Skin of body (tissue), 1 donor: ENCODE measurements at regions not wholly inside any gene's neighbourhood (a gene's known extent, or its start where the extent isn't known, plus 50 kb on each side); places are given as distances from the start of the nearest gene placed in this dataset.

Source experiments
- DNase-seq: peaks from one replicate; lab custom pipeline; 2025; lab: John Stamatoyannopoulos, UW

DNA sequence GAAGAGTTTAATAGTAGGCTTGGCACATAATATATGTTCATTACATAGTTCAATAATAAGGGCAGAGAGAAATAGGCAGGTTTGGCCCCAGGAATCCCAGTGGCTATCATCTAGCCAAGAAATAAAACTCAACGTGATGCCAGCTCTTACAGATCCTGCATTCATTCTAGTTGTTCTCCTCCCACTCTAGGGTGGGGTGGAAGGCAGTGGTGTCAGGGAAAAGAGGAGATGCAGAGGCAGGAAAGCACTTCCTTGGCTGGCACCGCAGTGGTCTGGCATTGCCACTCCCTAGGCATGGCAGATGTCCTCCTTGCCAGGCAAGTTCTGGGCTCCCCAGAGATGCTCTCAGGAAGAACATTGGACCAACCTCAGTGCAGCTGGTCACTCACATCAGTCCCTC lies 383.6 kb downstream of the GRIN2B start:
- DNase-seq = no peak

DNA sequence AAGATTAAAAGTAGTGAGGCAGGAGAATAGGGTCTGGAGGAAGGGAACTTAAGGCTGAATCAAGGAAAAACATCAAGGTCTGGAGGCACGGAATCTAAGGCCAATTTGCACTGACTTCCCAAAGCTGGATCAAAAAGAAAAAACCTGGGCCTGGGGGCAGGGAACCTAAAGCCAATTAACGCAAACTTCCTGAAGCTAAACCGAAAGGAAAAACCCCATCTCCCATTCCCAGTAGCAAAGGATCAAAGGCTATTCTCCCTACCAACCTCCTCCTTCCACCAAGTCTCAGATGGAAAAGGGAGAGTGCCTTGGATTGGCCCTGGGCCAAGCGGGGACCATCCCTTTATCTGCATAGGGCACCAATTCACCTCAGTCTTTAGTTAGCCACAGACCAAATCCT lies 384.2 kb downstream of the GRIN2B start:
- DNase-seq = no peak

DNA sequence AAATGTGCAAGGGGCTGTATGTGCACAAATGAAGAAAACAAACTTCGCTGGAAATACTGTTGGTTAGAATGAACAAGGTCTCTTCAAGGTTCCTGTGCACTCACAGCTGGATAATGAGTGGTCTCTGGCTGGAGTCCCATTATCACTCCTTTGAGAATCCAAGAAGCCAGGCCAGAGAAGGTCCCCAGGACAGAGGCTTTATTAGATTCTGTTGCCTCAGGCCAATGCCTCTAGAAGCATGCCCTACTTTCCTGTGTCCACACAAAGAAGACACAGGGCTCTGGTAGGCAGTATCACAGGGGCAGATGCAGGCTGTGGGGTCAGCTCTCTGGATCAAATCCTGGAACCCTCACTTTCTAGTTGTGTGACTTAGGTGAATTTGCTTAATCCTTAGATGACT lies 384.7 kb downstream of the GRIN2B start:
- no peak for DNase-seq

DNA sequence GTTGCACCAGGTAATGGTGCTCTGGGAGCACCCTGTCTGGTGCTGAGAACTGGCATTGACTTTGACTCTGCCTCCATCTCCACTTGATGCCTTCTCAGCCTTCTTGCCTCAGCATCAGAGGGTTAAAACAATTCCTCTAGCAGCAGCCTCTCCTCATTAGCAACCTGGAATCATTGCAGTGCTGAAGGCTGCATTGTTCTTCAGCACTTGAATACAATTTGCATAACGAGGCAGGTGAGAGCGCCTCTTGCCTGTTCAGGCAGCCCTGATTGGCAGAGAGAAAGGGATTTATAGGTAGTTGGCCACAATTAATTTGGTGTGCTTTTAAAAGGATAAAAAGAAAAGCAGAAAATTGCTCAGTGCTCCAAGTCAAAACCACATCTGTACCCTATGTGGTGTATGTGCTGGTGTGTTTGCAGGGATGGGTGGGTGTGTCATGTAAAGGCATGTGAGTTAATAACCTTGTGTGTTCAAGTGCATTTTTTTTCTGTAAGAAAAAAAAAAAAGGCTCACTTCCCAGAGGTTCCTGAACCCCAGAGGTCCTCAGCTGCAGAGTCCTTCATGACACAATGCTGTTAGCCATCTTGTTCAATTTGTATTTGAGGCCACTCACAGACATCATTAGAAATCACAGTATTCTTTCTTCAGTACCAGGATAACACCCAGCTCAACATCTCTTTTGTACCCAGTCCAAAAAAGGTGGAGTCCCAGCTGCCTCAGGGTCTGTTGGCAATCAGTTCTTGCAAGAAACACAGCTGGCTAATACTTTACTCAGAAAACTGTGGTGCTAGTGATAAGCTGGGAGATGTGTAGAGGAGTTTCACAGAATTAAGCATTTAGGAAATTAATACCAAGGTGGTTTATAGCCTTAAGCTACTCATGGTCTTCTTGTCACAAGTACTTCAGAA lies 385.6 kb downstream of the GRIN2B start:
- DNase-seq = no peak

DNA sequence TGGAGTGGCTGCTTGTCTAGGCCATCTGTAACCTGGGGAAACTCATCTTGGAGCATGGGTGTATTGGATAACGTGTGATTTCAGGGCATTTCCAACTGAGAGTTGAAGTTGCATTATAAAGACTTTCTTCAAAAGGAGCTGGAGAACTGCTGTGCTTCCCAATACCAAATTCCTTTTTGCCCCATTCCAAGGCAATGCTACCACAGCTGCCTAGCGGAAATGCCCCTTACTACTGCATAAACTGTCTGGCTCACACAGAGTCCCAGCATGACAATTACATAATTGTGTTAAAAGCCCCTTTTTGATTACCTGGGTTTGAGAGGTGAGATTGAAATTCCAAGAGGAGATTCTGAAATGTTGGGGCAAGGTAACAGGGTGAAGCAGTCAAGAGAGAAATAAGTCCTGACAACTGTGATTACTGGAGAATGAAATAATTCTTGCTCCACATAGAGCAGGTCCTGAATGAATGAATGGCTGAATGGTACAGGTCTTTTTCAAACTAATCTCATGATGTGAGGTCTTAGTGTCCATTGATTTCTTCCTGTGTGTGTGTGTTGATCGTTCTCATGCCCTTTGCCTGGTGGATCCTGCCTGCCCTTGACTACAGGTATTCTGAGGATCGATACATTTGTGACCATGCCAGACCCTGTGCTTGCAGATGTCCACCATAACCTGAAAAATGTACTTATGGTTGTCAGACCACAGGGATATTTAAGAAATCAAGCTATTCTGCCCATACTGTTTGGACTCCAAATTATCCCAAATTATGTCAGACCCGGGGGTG lies 386.5 kb downstream of the GRIN2B start:
- DNase-seq = no peak

DNA sequence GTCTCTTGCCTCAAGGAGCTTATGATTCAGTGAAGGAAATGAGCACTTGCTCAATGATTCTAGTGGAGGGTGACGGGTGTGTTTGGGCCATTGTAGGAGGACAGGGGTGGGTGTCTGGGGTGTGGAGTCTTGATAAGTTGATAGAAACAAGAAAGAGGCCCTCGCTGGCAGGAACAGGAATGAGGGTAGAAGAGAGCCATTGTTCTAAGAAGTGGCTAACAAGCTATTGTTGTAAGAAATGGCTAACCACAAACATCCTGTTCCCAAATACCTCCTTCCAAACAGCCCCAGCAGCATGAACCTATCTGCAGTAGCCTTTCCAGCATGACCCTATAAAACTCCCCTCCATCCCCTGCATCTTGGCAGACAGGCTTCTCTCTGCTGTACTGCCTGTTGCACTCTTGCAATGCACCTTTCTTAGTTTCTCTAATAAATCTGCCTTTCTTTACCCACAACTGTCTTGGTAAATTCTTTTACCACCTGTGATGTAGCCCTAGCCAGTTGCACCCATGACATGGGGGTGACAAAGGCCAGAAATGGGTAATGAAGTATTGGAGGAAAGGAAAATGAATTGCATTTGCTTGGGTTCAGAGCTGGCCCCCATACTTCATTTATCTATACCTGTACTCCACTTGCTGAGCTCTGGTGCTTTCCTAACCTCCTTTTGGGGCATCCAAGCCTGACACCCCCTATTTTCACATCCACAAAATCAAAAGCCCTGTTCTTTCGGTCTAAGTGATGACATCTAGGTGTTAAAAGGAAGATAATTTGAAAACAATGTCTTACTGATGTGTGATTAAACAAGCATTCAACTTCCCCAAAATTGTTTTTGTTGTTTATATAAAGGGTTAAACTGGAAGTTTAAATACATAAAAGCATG lies 389.1 kb downstream of the GRIN2B start:
- DNase-seq = no peak

DNA sequence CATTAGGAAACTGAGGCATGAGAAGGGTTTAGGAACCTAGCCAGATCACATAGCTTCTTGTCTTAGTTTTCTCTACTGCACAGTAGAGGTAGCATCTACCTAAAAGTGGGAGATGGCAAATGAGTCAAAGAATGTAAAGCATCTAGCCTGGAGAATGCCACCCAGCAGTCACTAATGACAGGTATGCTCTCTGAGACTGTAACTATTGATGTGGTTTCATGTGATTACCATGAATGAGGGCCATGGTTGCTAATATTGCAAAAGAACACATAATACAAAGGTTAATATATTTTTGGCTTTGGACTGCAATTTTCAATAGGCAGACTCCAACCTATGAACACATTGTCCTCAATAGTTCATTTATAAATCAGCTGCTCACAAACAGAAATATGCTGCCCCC lies 389.9 kb downstream of the GRIN2B start:
- DNase-seq = no peak

DNA sequence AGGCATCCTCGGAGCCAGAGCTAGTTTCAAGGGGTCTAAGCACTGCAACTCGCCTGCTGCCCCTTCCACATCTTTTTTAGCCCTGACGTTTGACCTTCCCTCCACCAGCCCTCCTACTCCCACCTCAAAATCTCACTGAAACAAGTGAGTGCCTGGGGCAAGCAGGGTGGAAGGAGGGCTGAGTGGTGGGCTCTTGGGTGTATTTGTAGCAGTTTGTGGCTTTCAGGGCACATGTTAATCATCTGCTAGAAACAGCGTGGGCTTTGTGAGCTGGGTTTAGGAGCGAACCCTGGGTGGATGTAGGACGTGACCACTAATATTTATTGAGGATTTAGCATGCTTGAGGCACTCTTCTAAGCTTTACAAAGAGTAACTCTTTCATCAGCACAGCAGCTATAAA lies 390.3 kb downstream of the GRIN2B start:
- no peak for DNase-seq

DNA sequence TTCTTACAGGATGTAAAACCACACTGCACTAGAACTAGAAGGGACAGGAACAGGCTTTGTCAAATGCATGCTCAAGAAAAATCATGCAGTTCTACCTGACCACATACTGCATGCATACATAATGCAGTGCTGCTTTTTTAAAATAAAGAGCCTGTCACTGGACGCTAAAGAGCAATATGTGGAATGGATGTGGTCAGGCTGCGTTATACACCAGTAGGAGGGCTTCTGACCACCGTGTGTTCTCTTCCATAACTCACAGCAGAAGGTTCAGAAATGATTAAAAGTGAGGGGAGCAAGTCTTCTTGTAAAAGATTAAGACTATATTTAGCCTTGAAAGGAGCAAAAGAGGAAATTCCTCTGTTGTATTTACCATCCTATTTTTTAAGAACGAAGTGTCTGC lies 392.0 kb downstream of the EMP1 start:
- DNase-seq = no peak

DNA sequence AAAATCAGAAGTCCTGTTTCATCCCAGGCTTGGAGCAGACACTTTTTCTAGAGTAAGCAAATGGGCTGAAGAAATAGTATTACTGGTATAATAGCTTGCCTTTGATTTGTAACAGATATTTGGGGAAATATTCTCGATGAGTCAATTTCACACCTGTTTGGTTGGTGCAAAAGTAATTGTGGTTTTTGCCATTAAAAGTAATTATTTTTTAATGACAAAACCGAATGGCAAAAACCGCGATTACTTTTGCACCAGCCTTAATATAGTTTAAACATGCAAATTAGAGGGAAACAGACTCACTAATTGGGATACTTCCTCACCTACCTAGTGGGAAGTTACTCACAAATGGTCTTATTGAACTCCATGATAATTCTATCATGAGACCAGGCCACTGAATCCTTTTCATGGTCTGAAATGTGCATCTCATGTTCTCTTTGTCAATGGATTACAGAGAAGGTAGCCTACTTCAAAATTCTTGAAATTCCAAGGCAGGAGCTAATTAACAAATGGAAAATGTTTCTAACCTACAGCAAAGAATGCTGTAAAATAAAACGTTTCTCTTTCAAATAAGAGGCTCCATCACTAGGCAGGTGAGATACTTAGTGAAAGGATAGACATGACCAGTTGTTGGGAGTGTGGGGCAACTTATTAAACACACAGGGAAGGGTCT lies 391.3 kb downstream of the EMP1 start:
- DNase-seq = no peak

DNA sequence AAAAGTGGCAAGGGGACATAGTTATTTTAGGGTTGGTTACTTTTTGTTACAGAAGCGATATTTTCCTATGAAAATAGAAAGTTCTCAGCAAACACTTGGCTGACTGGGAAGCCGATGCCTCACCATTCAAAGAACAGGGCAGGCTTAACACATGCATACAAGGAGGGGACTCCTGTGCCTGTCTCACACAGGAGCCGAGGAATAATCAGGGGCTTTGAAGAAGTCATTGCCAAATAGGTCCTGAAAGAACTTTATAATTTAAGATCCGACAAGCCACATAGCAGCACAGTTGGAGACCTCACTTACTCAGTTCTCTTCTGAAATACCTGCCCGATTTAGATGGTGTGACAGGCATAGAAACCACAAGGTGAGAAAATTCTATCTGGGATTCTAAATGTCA lies 389.8 kb downstream of the EMP1 start:
- DNase-seq = no peak

DNA sequence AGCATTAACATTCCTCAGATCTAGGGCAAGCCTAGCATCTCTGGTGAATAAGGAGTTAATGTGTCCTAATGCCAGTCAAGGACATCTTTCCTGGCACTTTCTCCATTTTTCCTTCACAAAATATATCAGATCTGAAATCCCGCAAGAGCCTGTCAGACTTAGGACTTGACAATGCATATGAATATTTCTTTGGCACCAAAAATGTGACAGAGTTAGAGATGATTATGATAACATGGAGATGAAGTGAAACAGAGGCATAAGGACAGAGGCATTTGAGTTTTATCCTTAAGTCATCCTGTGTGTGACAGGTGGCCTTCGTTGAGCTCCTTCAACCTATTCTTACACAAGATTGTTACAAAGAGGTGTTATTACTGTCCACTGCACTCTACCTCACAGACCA lies 388.0 kb downstream of the EMP1 start:
- no peak for DNase-seq

DNA sequence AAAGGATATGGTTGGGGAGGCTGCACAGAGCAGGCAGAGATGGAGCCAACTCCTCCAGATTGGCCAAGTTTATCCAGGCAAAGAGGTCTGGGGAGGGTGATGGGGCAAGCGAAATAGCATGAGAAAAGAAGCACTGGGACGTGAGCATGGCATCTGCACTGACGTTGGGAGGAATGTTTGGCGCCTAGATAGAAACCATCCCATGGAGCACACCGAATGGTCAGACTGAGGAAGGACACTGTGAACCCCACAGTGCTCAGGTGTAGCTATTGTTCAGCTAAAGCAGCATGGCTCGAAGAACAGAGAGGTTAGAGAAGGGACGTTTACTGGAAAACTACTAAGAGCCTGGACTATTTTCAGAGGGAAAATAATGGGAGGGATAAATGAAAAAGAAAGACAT lies 387.1 kb downstream of the EMP1 start:
- no peak for DNase-seq

DNA sequence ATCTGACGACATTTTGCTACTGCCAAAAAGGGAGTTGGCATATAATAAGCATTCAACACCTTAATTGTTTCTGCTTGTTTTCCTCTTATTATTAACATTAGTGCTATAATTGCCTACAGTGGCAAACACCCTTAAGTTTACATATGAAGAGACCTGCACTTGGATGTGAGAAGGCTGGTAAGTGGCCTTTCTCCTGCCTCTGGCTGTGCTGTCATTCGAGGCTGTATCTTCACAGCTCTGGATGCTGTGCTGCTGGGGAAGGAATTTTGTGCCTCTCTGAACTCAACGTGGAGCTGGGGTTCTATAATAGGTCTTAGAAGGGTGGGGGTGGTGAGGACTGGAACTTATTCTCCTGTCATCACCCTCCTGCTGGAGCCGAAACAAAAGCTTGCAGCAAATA lies 385.9 kb downstream of the EMP1 start:
- DNase-seq = no peak

DNA sequence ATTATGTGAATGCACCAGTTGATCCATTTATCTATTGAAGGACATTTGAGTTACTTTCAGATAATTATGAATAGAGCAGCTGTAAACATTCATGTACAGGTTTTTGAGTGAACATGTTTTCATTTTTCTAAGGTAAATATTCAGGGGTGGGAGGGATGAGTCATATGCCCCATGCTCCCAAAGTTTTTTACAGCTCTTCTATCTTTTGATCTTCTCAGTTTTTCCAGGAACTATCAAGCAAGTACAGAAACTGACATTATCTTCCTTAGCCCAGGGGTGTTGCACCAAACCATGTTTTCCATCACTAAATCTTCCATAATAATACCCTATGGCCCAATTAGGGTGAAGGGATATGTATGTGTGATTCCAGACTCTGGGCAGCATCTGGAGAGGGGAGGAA lies 384.5 kb downstream of the EMP1 start:
- no peak for DNase-seq

DNA sequence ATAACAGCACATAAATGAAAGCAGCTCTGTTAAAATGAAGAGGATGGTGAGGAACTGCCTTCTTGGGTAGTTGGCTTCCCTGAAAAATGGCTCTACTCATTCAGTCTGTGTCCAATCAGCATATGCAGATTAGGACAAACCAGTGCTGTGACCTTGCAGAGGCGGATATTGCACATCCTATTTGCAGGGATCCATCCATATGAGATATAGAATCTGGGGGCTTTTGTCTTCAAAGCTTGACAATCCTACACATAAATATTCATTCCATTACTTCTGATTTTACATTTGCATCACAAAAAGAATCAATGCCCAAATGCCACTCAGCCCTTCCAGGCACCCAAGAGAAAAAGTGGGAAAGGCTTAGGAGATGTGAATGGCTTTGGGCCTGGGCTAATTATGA lies 383.7 kb downstream of the EMP1 start:
- DNase-seq = no peak

DNA sequence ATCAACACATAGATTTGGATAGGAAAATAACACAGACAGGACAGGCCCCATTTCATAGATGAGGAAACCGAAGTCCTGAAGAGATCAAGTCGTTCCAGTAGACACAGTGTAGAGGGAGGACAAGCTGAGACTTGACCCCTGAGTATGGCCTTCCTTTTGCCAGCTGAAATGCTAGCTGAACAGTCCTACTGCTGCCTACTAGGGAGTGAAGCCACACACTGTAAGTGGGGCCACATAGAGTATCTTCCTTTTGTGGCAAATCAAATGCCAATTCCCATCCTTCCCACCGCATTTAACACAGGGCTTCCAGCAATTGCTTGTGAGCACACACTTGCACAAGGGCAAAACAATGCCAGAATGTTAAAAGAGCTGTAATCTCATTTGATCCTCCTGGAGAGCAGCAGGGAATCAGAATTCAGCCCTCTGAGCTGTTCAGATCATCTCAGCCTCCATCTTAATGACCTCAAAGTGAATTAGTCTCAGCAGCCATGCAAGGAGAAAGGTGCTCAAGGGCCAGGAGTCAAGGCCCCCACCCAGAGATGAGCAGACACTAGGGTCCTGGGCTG lies 380.5 kb downstream of the EMP1 start:
- no peak for DNase-seq

DNA sequence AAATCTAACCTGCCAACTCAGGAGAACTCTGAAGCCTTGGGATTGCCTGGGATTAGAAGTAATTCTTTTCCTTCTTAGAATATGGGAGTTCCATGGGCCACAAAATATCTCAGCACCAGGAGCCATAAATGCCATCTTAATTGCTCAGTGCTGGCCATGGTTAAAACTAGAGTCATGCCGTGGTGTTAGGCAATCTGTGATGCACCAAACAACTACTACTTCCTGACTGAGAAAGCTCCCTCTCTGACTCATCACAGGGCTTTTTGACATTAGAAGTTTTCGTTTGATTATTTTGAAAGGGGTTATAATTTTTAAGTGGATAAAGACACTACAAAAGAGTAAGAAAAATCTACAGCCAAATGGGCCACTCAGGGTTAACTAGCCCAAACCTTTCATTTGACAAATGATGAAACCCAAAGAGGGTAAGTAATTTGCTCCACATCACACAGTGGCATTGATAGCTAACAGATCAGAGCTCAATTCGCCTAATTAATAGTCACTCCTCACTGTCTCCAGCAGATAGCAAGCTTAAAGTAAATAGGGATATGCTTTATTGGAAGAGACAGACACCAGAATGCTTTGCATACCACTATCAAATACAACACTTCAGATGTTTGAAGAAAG lies 377.3 kb downstream of the EMP1 start:
- no peak for DNase-seq

DNA sequence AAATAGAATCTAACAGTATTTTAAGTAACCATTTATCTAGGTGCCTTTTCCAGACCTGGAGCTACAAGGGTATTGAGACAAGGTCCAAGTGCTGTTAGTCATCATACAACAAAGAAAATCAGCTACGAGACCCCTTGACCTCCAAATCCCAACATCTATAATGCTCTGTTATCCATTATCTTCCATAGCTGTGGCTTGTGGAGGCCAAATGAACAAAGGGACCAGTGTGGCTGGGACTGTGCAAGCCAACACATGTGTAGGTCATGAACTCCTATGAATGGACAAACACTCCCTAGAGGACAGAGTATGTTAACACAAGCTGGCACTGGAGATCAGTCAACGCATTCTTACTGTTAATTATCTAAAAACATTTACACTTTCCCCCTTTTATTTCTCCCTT lies 374.5 kb downstream of the EMP1 start:
- DNase-seq = no peak

DNA sequence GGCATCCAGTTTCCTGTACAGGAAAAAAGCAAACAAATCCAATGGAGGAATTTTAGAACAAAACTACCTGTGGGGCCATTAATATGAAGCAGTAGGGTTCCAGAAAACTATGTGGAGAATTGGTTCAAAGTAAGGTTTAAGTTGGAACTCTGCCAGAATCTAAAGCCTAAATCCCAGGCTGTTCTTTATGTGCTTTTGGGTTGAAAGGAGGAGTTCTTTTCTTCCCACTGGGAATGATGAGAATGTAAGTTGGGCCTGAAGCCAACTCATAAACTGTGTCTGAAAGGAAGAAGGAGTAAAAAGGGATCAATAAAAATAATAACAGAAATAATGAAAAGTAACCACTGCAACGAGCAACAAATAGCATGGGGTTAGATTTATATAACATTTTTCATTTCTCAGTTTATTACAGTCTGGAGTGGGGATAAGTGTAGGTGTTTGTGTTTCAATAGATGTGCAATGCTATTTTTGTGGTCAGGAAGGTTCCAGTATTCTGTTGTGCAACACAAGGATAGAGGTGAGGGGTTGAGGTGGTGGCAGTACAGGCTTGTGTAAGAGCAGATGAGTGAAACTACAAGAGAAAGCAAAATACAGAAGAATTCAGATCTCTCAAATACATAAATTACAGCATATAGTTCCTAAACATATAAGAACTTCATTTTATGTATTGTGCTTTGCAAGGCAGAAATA lies 373.6 kb downstream of the EMP1 start:
- DNase-seq = no peak
